Adrenal gland (tissue), 5 donors: ENCODE measurements at regions not wholly inside any gene's neighbourhood (a gene's known extent, or its start where the extent isn't known, plus 50 kb on each side); places are given as distances from the start of the nearest gene placed in this dataset.

Source experiments
- POLR2A ChIP-seq, 2 donors: fragments of 450-650 bp; IDR thresholded peaks; one replicate each; pipeline ENCODE4 v1.6.1; 2017; ENCODE audit warnings: antibody characterized with exemption in 2 of 2, mild to moderate bottlenecking in 2 of 2, moderate library complexity in 1 of 2
- TF ChIP-seq, protein P1 (sequence below), 6 experiments: fragments of 450-650 bp in 4 of 6; fragments of 200-600 bp in 2 of 6; sonication (generic) in 1 of 6; IDR thresholded peaks; 1 replicate in 5 of 6; 2 replicates in 1 of 6; pipeline versions ENCODE4 v1.5.1 to v1.8.0; 2016 to 2021; ENCODE audit warnings: antibody characterized with exemption in 6 of 6, mild to moderate bottlenecking in 2 of 6, moderate library complexity in 1 of 6
- donor health status: DM: no; HTN: no; CAD: no.

GRCh38 chr2:17245906-17246305 is 272.3 kb downstream of the RAD51AP2 start:
- TF ChIP-seq, protein P1, sequence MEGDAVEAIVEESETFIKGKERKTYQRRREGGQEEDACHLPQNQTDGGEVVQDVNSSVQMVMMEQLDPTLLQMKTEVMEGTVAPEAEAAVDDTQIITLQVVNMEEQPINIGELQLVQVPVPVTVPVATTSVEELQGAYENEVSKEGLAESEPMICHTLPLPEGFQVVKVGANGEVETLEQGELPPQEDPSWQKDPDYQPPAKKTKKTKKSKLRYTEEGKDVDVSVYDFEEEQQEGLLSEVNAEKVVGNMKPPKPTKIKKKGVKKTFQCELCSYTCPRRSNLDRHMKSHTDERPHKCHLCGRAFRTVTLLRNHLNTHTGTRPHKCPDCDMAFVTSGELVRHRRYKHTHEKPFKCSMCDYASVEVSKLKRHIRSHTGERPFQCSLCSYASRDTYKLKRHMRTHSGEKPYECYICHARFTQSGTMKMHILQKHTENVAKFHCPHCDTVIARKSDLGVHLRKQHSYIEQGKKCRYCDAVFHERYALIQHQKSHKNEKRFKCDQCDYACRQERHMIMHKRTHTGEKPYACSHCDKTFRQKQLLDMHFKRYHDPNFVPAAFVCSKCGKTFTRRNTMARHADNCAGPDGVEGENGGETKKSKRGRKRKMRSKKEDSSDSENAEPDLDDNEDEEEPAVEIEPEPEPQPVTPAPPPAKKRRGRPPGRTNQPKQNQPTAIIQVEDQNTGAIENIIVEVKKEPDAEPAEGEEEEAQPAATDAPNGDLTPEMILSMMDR (IDR thresholded peaks at IDR 0.05), result no peak
- TF ChIP-seq POLR2A (IDR thresholded peaks at IDR 0.05), result no peak
